Left ventricle myocardium inferior (tissue), 1 donor: ENCODE measurements at regions not wholly inside any gene's neighbourhood (a gene's known extent, or its start where the extent isn't known, plus 50 kb on each side); places are given as distances from the start of the nearest gene placed in this dataset.

Experiments
- DNase-seq: peaks from one replicate; pipeline ENCODE4 v3.0.0-alpha.2; 2020
- H3K27ac ChIP-seq: fragments of 200-600 bp; replicated peaks from 2 replicates; pipeline ENCODE4 v1.8.0; 2021
- H3K27me3 ChIP-seq: fragments of 200-600 bp; 2 replicates; pipeline ENCODE4 v1.8.0; 2021; ENCODE audit warnings: low read depth
- H3K36me3 ChIP-seq: fragments of 200-600 bp; 2 replicates; pipeline ENCODE4 v1.8.0; 2021
- H3K4me1 ChIP-seq: fragments of 200-600 bp; 2 replicates; pipeline ENCODE4 v1.8.0; 2021
- H3K4me3 ChIP-seq: fragments of 200-600 bp; 2 replicates; pipeline ENCODE4 v1.8.0; 2021; ENCODE audit warnings: mild to moderate bottlenecking, moderate library complexity
- H3K9me3 ChIP-seq: fragments of 200-600 bp; replicated peaks from 2 replicates; pipeline ENCODE4 v1.8.0; 2021
- CTCF ChIP-seq: fragments of 200-600 bp; IDR thresholded peaks from 2 replicates; pipeline ENCODE4 v1.8.0; 2021; ENCODE audit warnings: antibody characterized with exemption, mild to moderate bottlenecking, borderline replicate concordance
- intact Hi-C: fragments of 100-400 bp; cut with micrococcal nuclease; formaldehyde crosslinking; loops from one replicate; pipeline ENCODE4 v1.11.0; 2022
- donor health status: DM: no; HTN: yes; CAD: no; lungs with severe emphysema.

GRCh38 chr18:66958309-66958708 lies 354.4 kb upstream of the CDH19 start:
- H3K27ac ChIP-seq = no peak overlapping the region
- no peaks in the 10 kb centered on the region for H3K27me3 ChIP-seq
- no peak for TF ChIP-seq CTCF
- H3K36me3 ChIP-seq = no peaks in the 10 kb centered on the region
- no peaks in the 10 kb centered on the region for H3K4me1 ChIP-seq
- H3K9me3 ChIP-seq = no peaks in the 10 kb centered on the region
- H3K4me3 ChIP-seq = no peak overlapping the region
- DNase-seq = no peak
- intact Hi-C loops = no loop called here

- no peaks in the 10 kb centered on the region for H3K27me3 ChIP-seq
- no peak overlapping the region for H3K4me3 ChIP-seq
- DNase-seq = no peak
- no peak overlapping the region for H3K27ac ChIP-seq
- TF ChIP-seq CTCF = no peak
- no peaks in the 10 kb centered on the region for H3K36me3 ChIP-seq
- H3K4me1 ChIP-seq = no peaks in the 10 kb centered on the region
- peaks cover 28% of the 10 kb centered on the region for H3K9me3 ChIP-seq
- intact Hi-C loops = no loop called here
Observed at GRCh38 chr18:66951750-66952149, 347.9 kb upstream of the CDH19 start.

- no peak for TF ChIP-seq CTCF
- Histone ChIP-seq H3K36me3 (no peaks in the 10 kb centered on the region), H3K4me1 (no peaks in the 10 kb centered on the region), H3K27ac (no peak overlapping the region), H3K9me3 (peaks cover 39% of the 10 kb centered on the region), H3K4me3 (no peak overlapping the region), H3K27me3 (no peaks in the 10 kb centered on the region)
- no peak for DNase-seq
- intact Hi-C loops = no loop called here
Observed at GRCh38 chr18:66949419-66949818, 345.5 kb upstream of the CDH19 start.

- H3K9me3 ChIP-seq = peaks cover 14% of the 10 kb centered on the region
Observed at GRCh38 chr18:66937546-66937945, 333.7 kb upstream of the CDH19 start.

GRCh38 chr18:66931010-66931409 lies 327.1 kb upstream of the CDH19 start:
- Histone ChIP-seq H3K27me3 (no peaks in the 10 kb centered on the region), H3K4me1 (no peaks in the 10 kb centered on the region), H3K36me3 (no peaks in the 10 kb centered on the region), H3K4me3 (no peak overlapping the region), H3K27ac (no peak overlapping the region), H3K9me3 (no peaks in the 10 kb centered on the region)
- TF ChIP-seq CTCF = no peak
- no peak for DNase-seq
- intact Hi-C loops = no loop called here

More at GRCh38 chr18:66937546-66937945, 333.7 kb upstream of the CDH19 start:
- no peak overlapping the region for H3K4me3 ChIP-seq
- H3K36me3 ChIP-seq = no peaks in the 10 kb centered on the region
- TF ChIP-seq CTCF = no peak
- no peak overlapping the region for H3K27ac ChIP-seq
- H3K27me3 ChIP-seq = no peaks in the 10 kb centered on the region
- intact Hi-C loops = no loop called here
- no peak for DNase-seq
- no peaks in the 10 kb centered on the region for H3K4me1 ChIP-seq

- TF ChIP-seq CTCF = no peak
- H3K27ac ChIP-seq = no peak overlapping the region
- H3K4me1 ChIP-seq = no peaks in the 10 kb centered on the region
- DNase-seq = no peak
- H3K27me3 ChIP-seq = no peaks in the 10 kb centered on the region
- intact Hi-C loops = no loop called here
- no peak overlapping the region for H3K4me3 ChIP-seq
- H3K36me3 ChIP-seq = no peaks in the 10 kb centered on the region
- no peaks in the 10 kb centered on the region for H3K9me3 ChIP-seq
Observed at GRCh38 chr18:66916834-66917233, 312.9 kb upstream of the CDH19 start.
